ENCODE measurements at regions not wholly inside any gene's neighbourhood (a gene's known extent, or its start where the extent isn't known, plus 50 kb on each side); places are given as distances from the start of the nearest gene placed in this dataset.
"Not testable (repeated sequence)": the region's sequence is repeated elsewhere in the genome, so short reads cannot be mapped to it uniquely, and the experiment has no call there.

DNA sequence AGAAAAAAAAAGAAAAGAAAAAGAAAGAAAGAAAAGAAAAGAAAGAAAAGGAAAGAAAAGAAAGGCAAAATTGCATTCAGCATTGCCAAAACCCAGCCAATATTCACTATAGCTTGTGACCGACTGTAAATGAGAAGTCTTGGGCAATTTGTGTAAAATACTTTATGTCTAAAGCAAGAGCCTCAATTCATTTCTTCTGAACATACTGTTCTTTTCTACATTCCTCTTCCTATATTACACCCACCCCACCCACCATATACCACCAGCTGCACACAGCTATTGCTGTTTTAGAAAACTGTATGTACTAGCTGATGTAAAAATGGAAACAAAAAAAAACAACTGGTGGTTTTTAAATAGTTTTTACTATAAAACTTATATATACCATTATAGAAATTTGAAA, 156.9 kb upstream of the TTC29 start:
- no peak for DNase-seq (ENCODE audit: low spot score)

DNA sequence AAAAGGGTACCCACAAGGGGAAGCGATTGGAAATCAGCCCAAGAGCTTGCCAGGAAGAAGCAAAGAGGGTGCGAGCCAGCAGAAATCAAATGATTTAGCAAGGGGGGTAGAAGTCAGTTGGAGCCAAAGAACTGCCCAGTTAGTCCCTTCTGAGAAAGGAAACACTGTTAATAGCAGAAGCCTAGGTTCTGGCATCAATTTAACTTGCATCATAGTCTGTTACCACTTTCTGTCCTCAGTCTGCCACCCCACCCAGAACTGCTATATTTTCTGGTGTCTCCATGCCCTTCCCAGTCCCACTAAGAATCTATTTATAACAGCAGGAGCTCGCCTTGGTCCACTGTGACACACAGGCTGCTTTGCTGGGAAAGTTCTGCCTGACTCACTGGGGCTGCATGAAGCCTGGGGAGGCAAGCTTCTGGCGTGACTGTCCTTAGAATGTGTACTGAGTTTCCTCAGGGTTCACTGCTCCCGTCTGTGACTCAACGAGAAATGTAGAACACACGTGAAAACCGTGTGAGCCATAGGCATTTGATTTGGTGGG, 157.8 kb upstream of the TTC29 start:
- peak; percentile 89 for DNase-seq (ENCODE audit: low spot score)

DNA sequence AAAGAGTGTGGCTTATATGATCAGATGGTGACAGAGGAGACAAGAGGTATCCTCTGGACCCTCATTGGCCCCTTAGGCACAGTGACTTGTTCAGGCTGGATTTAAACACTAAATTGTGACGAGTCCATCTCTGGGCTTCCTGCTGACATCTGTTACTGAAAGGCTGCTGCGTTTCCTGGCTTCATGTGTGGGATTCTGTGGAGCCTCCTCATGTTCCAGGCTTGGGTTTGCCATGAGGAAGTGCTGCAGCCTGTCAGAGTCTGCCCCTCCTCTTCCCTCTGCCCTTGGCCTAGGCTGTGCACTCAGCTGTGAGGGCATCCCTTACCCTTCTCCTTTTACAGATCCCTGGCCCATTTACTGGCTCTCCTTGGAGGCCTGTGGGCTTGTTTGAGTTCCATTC, 159.1 kb upstream of the TTC29 start:
- DNase-seq (ENCODE audit: low spot score) = no peak

DNA sequence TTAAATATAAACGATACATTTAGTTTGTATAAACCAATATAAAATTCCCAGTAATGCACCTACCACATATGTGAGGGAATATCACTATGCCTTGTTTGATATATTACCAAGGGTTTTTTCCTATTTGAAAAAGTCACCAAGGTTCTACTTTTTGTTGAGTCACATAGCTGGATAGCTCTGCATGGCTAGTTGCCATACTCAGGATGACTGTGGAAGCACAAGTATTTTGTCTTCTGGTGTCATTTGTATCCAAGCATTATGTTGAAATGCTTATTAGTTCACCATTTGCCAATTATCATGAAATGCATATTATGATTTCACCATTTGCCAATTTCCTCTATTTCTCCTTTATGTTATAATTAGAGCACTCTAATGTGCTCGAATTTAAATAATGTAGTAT, 162.7 kb upstream of the TTC29 start:
- DNase-seq (ENCODE audit: low spot score) = no peak

DNA sequence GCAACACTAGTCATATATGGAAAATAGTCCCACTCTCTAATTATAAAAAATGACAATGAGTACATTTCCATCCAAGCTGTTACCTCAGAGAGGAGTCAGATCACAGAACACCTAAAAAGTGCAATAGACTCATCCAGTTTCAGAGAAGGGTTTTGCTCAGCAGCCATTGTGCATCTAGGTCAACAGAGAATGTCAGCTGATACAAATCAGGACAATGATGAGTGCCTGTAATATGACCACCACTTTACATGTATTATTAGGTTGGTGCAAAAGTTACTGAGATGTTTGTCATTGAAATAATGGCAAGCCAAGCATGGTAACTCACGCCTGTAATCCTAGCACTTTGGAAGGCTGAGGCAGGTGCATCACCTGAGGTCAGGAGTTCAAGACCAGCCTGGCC, 164.1 kb upstream of the TTC29 start:
- DNase-seq (ENCODE audit: low spot score) = no peak

DNA sequence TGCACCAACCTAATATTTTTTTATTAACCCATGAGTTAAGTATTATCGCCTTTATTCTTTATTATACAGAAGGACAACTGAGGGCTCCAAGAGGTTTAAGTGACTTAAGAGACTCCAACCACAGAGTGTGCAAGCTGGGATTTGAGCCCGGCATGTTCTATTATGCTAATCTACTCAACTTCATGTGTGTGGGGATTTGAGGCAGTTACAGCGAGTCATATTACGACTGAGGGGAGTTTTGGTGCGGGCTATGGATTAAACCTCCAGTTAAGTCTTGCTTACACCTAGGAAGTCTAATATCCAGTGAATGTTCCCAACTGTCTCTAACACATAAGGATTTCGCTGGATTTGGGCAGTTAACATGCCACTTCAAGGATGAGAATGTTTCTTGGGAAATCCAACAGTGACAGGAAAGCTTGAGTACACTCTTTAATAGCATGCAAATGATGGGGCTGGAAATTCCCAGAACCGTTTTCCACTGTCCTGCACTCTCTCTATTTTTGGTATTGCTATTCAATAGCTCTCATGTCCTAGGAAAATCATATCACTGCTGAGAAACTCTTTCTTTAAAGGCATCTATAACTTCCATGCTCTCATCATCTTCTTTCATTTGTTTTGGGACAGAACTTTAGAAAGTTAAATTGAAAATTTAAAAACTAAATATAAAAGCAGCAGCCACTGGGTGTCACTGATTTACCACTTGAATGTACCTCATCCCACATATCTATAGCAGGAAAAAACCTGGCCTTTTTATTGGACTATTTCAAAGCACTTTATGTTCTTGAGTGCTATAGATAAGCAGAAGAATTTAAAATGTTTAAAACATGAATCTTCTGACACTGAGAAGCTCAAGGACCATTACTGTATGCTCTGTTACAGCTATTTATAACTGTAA, 165.1 kb upstream of the TTC29 start:
- DNase-seq (ENCODE audit: low spot score) = no peak

DNA sequence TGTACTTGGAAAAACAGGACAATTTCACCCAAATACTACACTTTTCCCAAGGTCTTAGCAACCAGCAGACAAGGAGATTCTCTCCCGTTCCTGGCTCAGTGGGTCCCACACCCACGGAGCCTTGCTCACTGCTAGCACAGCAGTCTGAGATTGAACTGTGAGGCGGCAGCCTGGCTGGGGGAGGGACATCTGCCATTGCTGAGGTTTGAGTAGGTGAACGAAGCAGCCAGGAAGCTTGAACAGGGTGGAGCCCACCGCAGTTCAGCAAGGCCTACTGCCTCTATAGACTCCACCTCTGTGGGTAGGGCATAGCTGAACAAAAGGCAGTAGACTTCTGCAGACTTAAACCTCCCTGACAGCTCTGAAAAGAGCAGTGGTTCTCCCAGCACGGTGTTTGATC, 166.5 kb upstream of the TTC29 start:
- not testable (repeated sequence) for DNase-seq (ENCODE audit: low spot score)

DNA sequence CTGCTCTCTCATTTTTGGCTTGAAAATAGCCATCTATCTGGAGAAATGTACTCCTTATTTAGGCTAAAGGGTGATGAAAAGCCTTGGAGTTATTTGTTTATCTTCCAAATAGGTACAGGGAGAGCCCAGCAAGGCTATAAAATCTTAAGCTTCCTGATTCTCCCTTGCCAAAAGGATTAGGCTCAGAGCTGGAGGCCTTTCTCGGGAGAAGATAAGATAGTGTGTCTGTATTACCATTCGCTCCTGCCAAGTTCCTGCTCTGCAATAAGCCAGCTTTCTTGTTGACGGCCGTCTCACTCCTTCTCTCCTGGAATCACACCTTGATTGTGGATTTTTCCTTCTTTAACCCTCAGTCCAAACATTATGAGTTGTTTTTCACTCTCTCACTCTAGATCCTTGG, 171.8 kb upstream of the TTC29 start:
- DNase-seq (ENCODE audit: low spot score) = no peak

DNA sequence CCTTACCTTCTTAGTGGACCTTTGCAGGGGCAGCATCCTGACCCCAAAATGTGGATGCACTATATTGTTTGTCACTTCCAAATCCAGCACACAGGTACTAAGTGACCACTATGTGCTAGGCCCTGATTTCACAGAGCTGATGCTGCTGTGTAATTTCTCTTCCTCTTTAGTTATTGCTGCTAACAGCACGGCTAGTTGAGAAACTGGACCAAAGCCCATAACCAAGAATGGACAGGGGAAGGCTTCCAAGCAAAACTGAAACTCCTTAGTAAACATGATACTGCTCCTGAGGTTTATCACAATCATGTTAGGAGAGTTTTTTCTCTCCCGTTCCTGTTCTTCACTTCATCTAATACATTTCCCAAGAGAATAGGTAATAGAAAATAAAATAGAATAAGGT, 172.9 kb upstream of the TTC29 start:
- DNase-seq (ENCODE audit: low spot score) = peak; percentile 33

DNA sequence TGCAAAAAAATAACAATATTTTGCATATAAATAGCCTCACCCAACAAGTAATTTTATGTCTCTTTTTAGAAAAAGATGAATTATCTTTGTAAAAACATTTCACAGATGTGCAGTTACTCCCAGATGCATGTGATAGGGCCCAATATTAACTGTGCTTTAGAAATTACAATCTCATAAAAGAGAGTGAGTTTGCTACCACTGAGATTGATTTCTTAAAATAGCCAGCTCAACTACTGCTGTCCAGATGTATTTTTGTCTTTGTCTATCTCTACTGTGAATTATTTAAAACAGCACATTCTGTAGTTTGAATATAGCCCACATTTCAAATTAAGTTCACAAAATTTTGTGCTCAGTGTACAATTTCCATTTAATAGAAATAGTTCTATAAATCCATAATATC, 177.0 kb upstream of the TTC29 start:
- no peak for DNase-seq (ENCODE audit: low spot score)

DNA sequence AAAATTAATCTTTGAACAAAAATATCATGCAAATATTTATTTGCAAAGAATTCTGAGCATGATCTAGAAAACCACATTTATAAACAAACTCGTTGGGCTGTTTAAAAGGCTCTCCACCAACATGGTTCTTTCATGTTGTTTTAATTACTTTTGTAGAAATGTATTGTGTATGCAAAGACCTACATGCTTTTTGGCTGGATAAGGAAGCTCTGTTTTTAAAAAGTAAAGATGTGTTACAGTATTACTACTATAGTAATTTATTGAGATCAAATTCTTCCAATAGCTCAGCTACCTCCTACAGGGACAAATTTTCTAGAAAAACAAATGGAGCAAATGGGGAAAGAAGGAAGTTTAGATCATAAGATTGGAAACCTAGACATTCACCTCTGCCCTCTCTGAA, 177.5 kb upstream of the TTC29 start:
- no peak for DNase-seq (ENCODE audit: low spot score)

DNA sequence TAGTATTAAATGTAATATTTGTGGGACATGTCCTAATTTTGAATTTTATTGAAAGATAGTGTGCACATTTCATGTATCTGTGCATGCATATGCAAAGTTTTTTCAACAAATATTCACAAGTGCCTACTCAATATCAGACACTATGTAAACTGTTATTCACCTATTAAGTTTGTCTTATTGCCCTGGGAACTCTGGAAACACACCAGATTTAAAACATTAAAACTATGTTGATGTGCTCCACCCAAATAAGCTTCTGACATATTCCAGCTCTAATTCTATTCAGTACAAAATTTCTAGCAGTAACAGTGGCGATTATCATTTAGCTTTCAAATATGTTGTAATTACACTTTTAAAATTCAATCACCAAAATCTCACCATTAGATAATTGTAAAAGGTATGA, 183.1 kb upstream of the TTC29 start:
- DNase-seq (ENCODE audit: low spot score) = no peak

DNA sequence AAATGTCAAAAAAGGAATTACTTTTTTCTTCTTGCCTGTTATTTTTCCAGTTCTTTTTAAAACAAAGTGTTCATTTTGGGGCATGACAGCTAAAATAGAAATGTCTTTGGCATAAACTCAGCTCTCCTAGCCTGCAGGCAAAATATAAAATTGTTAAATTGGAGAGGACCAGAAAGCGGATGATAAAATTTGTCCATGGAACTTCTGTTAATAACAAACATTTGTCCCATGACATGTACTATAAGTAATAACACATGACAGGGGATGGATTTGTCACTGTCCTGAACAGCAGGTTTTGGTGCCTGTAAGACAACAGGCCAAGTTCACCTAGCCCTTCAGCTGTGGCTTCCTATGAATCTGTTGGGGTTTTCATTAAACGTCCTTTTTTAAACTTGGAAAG, 184.0 kb upstream of the TTC29 start:
- no peak for DNase-seq (ENCODE audit: low spot score)

DNA sequence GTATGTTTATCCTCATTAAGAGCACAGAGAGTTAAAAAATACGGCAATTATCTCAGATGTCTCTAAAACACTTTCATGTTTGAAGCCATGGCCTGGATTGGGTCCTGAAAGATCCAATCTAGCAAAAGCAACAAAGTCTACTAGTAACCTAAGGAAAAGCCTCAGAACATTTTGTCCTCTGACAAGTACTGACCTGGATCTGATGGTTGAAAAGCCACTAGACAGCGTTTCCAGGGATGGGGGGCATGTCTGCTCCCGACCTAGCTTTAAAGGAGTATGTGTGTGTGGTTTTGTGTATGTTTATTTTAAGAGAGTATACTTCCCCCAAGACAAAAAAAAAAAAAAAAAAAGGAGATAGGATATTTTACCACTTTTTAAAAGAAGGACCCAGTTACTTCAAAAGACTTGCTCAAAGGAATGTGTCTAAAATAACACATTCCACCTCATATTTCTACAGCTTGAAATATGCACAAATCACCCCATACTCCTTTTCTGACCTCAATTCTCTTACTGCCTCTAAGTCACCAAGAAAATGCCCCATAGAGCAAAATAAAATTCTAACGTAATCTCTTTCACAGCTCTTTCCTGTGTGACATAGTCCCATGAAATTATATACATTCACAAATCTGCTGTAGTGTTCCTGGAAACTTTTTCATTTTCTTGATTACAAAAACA, 189.0 kb upstream of the TTC29 start:
- DNase-seq (ENCODE audit: low spot score) = no peak

DNA sequence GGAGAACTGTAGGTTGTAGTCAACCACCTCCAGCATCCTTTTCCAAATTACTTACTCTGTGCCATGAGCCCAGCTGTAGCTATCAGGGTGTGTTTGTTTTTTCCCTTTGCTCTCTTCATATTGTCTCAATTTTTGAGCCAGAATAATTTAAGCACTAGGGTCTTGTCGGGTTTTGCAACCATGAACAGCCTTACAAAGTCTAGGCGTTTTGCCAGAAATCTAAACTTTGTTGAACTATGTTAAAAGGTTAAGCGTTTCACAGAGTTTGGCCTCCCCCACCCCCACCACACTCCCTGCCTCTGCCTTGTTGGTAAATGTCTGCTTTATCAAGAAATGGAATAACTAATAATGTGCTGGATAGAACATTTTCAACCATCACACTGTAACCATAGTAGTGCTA, 190.6 kb upstream of the TTC29 start:
- peak; percentile 24 for DNase-seq (ENCODE audit: low spot score)

DNA sequence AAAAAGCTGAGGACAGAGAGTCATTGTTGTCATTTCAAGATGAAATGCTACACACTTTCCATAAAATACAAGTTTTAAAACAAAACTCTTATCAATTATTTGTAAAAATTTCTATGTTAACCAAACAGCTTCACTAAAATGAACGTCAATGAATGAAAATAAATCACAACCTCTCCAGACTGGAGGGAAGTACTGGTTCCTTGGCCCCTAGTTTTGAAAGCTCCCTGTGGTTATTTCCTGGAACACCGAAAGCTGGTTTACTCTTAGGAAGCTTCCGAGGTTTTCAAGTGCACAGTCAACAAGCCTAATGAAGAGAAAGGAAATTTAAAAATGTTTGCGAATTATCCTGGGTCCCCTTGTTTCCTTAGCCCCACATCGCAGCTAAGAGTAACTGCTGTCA, 191.1 kb upstream of the TTC29 start:
- DNase-seq (ENCODE audit: low spot score) = no peak

DNA sequence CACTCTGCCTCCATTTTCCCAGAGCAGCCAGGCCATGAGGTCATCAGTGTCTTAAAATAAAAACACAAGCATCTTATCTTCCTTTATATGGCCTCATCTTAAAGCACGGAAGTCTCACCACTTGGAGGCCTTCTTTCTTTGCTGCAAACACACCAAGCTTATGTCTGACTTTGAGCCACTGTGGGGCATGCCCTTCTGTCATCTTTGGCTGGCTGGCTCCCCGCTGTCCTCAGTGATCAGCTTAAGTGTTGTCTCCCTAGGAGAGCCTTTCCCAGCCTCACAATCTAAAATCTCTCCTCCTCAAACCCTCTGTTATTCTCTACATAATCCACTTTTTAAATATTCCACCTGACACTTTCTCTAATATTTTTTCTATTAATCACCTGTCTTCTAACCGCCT, 191.6 kb upstream of the TTC29 start:
- no peak for DNase-seq (ENCODE audit: low spot score)

DNA sequence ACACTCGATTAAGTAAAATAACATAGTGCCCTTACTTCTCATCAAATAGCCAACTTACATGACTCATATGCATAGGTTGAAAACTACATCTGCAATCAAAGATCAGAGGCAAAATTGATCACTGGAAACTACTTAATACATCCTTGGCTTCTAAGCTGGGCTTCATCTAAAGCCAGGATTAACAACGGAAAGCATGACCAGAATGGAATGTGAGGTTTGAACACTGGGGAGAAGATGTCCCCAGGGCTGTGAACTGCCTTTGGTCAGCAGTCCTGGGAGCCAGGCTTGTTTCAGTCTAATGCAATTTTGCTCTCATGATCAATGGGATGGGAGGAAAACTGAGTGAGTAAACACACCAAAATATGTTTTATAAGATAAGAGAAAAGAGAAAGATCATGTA, 192.5 kb upstream of the TTC29 start:
- DNase-seq (ENCODE audit: low spot score) = no peak

DNA sequence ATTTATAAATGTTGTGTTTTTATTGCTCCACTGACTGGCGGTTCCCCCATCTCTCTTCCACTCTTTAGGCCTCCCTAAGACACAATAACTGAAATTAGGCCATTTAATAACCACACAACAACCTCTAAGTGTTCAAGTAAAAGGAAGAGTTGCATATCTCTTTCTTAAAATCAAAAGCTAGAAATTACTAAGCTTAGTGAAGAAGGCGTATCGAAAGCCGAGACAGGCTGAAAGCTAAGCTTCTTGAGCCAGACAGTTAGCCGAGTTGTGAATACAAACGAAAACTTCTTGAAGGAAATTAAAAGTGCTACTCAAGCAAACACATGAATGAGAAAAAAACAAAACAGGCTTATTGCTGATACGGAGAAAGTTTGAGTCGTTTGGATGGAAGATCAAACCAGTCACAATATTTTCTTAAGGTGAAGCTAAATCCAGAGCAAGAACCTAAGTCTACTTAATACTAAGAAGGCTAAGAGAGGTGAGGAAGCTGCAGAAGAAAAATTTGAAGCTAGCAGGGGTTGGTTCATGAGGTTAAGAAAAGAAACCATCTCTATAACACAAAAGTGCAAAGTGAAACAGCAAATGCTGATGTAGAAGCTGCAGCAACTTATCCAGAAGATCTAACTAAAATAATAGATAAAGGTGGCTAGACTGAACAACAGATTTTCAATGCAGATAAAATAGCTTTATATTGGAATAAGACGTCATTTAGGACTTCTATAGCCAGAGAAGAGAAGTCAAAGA, 194.0 kb upstream of the TTC29 start:
- DNase-seq (ENCODE audit: low spot score) = no peak

DNA sequence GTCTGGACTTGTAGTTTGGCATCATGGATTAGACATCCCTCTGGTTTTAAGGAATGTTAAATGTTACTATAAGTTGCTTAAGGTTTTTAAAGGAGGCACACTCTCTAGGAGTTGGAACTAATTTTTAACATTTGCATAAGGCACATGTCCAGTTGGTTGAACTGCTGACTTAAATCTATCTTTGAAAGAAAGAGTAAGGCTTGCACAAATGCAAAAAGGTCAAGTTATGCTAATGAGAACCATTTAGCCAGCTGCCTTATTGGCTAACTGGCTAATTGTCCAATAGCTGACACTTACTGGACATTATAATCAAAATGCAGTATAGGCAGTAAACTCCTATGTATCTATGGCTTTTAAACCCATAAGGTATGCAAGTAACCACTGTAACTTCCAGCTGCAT, 206.1 kb upstream of the TTC29 start:
- no peak for DNase-seq (ENCODE audit: low spot score)

DNA sequence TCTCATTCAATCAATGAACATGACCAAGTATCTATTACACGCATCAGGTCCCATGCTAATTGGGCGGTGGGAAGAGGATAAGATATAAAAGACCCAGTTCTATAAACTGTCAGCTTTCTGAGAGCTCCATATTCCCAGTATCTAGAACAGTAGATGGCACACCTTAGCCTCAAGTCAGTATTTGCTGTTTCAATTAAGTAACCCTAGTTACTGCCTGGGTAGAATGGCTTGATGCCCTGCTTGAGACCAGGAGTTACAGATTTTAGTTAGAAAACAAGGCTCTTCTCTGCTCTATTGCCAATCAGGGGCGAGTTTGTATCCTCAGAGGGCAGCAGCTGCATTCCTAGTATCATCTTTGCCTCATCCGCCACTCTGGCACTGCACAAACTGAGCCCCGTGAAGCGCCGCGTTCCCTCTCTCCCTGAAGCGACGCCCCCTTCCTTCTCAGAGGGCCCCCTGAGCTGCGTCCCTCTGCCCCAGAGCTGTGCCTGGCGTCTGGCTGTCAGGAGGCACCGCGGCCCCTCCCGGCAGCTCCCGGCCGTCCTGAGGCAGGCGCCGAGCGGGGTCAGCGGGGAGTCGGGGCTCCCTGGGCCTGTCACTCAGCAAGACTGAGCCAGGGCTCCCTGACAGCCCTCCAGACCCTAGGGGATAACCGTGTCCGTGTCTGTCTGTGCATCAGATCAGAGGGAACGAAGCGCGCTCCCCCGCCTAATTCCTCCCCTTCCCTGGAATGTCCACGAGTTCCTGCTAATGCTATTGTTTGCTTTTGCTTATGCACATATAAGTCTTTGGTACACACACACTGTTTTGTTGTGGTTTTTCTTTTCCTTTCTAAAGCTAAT, 212.4 kb upstream of the TTC29 start:
- no peak for DNase-seq (ENCODE audit: low spot score)

Measured in H4 (cell line).